Natural killer cell (primary cell): ENCODE measurements at regions not wholly inside any gene's neighbourhood (a gene's known extent, or its start where the extent isn't known, plus 50 kb on each side); places are given as distances from the start of the nearest gene placed in this dataset.

Source experiments
- ATAC-seq, 3 donors: fragments of 150-1000 bp in 2 of 3; fragments of 200-7000 bp in 1 of 3; cut with Tn5 transposase; 1 replicate in 1 of 3; 2 replicates in 2 of 3; pipeline ENCODE4 v1.10.0; 2021; ENCODE audit warnings: mild to moderate bottlenecking in 2 of 3, moderate library complexity in 2 of 3
- DNase-seq, 2 donors: peaks; one replicate each; pipeline versions ENCODE4 v3.0.0 to v3.0.0-alpha.2; 2013 to 2021; ENCODE audit warnings: mixed read lengths in 1 of 2
- H3K27ac ChIP-seq: one replicate; pipeline ENCODE4 v1.5.1; 2013; ENCODE audit warnings: mild to moderate bottlenecking, low read length
- H3K27me3 ChIP-seq: one replicate; pipeline ENCODE4 v1.6.1; 2013; ENCODE audit warnings: low read length; ENCODE audit not compliant: control insufficient read depth, insufficient read depth
- H3K36me3 ChIP-seq: one replicate; pipeline ENCODE4 v1.6.1; 2013; ENCODE audit warnings: low read length; ENCODE audit not compliant: control insufficient read depth, insufficient read depth
- H3K4me1 ChIP-seq: one replicate; pipeline ENCODE4 v1.6.1; 2013; ENCODE audit warnings: low read length; ENCODE audit not compliant: control insufficient read depth, insufficient read depth
- H3K4me3 ChIP-seq: one replicate; pipeline ENCODE4 v1.5.1; 2013; ENCODE audit warnings: low read length
- H3K9me3 ChIP-seq: one replicate; pipeline ENCODE4 v1.6.1; 2013; ENCODE audit warnings: low read length; ENCODE audit not compliant: control insufficient read depth, insufficient read depth
- H3K27ac Mint-ChIP-seq, 2 donors: one replicate each; pipeline ENCODE4 v1.8.0; 2022; ENCODE audit warnings: mild to moderate bottlenecking in 2 of 2, mixed read lengths in 2 of 2, moderate library complexity in 1 of 2
- H3K27me3 Mint-ChIP-seq, 2 donors: one replicate each; pipeline ENCODE4 v1.8.0; 2022; ENCODE audit warnings: low read depth in 2 of 2, mixed read lengths in 2 of 2
- H3K36me3 Mint-ChIP-seq: one replicate; pipeline ENCODE4 v1.8.0; 2022; ENCODE audit warnings: mixed read lengths
- H3K4me1 Mint-ChIP-seq, 2 donors: one replicate each; pipeline ENCODE4 v1.8.0; 2022; ENCODE audit warnings: mixed read lengths in 2 of 2
- H3K4me3 Mint-ChIP-seq: one replicate; pipeline ENCODE4 v1.8.0; 2022; ENCODE audit warnings: mild to moderate bottlenecking, moderate library complexity, mixed read lengths
- H3K9me3 Mint-ChIP-seq, 2 donors: one replicate each; pipeline ENCODE4 v1.8.0; 2022; ENCODE audit warnings: mixed read lengths in 2 of 2
- CTCF ChIP-seq: fragments of 200-600 bp; IDR thresholded peaks from one replicate; pipeline ENCODE4 v1.8.0; 2022; ENCODE audit warnings: antibody characterized with exemption
- WGBS: methylation state at CpG from one replicate; pipeline ENCODE4 v1.1.7; 2013; ENCODE audit warnings: missing lambda C conversion rate; ENCODE audit not compliant: insufficient coverage; 5-methylcytosine and 5-hydroxymethylcytosine counted together
- intact Hi-C: fragments of 100-400 bp; cut with micrococcal nuclease; formaldehyde crosslinking; loops from one replicate; pipeline ENCODE4 v1.14.2; 2022

- Mint-ChIP-seq H3K27me3 (no peaks in the 10 kb centered on the region), H3K4me1 (no peaks in the 10 kb centered on the region), H3K27ac (no peak overlapping the region), H3K36me3 (no peaks in the 10 kb centered on the region), H3K9me3 (no peaks in the 10 kb centered on the region), H3K4me3 (no peak overlapping the region)
- intact Hi-C loops, result no loop called here
- Histone ChIP-seq H3K27ac (no peak overlapping the region), H3K4me3 (no peak overlapping the region), H3K4me1 (no peaks in the 10 kb centered on the region), H3K27me3 (no peaks in the 10 kb centered on the region), H3K36me3 (no peaks in the 10 kb centered on the region), H3K9me3 (no peaks in the 10 kb centered on the region)
- ATAC-seq, result no peak
- 83% methylated on average over 2 of the region's 3 CpGs for WGBS
- no peak for DNase-seq
- no peak for TF ChIP-seq CTCF
Observed at GRCh38 chrY:8329929-8330328, 1007.3 kb upstream of the TSPY4 start.

- TF ChIP-seq CTCF, result no peak
- WGBS, result no CpG with 5 or more reads among the region's 3 CpGs
- Mint-ChIP-seq H3K27ac (no peak overlapping the region), H3K4me3 (no peak overlapping the region), H3K36me3 (no peaks in the 10 kb centered on the region), H3K9me3 (no peaks in the 10 kb centered on the region), H3K4me1 (no peaks in the 10 kb centered on the region), H3K27me3 (no peaks in the 10 kb centered on the region)
- Histone ChIP-seq H3K36me3 (no peaks in the 10 kb centered on the region), H3K9me3 (no peaks in the 10 kb centered on the region), H3K4me3 (no peak overlapping the region), H3K27ac (no peak overlapping the region), H3K4me1 (no peaks in the 10 kb centered on the region), H3K27me3 (no peaks in the 10 kb centered on the region)
- intact Hi-C loops, result no loop called here
- ATAC-seq, result no peak
- DNase-seq, result no peak
Observed at GRCh38 chrY:8333328-8333727, 1003.9 kb upstream of the TSPY4 start.

GRCh38 chrY:8335299-8335835, 1001.9 kb upstream of the TSPY4 start:
- no peaks in the 10 kb centered on the region for H3K9me3 ChIP-seq
- intact Hi-C loops, result no loop called here
- no peaks in the 10 kb centered on the region for H3K36me3 ChIP-seq
- H3K4me3 Mint-ChIP-seq, result no peak overlapping the region
- no peaks in the 10 kb centered on the region for H3K9me3 Mint-ChIP-seq
- H3K4me3 ChIP-seq, result no peak overlapping the region
- H3K27me3 ChIP-seq, result no peaks in the 10 kb centered on the region
- H3K4me1 ChIP-seq, result no peaks in the 10 kb centered on the region
- ATAC-seq, result no peak
- H3K36me3 Mint-ChIP-seq, result no peaks in the 10 kb centered on the region
- TF ChIP-seq CTCF, result no peak
- DNase-seq, result no peak
- H3K27ac ChIP-seq, result no peak overlapping the region
- no peaks in the 10 kb centered on the region for H3K27me3 Mint-ChIP-seq
- H3K4me1 Mint-ChIP-seq, result no peaks in the 10 kb centered on the region
- no peak overlapping the region for H3K27ac Mint-ChIP-seq

GRCh38 chrY:8336112-8336774, 1001.0 kb upstream of the TSPY4 start:
- DNase-seq (no peak), ATAC-seq (no peak)
- Mint-ChIP-seq H3K4me1 (no peaks in the 10 kb centered on the region), H3K27me3 (no peaks in the 10 kb centered on the region), H3K9me3 (no peaks in the 10 kb centered on the region), H3K36me3 (no peaks in the 10 kb centered on the region), H3K4me3 (no peak overlapping the region), H3K27ac (no peak overlapping the region)
- Histone ChIP-seq H3K9me3 (no peaks in the 10 kb centered on the region), H3K27ac (no peak overlapping the region), H3K36me3 (no peaks in the 10 kb centered on the region), H3K27me3 (no peaks in the 10 kb centered on the region), H3K4me3 (no peak overlapping the region), H3K4me1 (no peaks in the 10 kb centered on the region)
- WGBS, result 78% methylated on average over 2 of the region's 3 CpGs
- intact Hi-C loops, result no loop called here
- TF ChIP-seq CTCF, result no peak
